ENCODE measurements at regions not wholly inside any gene's neighbourhood (a gene's known extent, or its start where the extent isn't known, plus 50 kb on each side); places are given as distances from the start of the nearest gene placed in this dataset.

GRCh38 chr12:31226639-31227038 is 99.3 kb downstream of the SINHCAF start:
- TF ChIP-seq CTCF (IDR thresholded peaks at IDR 0.05), result no peak
- TF ChIP-seq EP300 (IDR thresholded peaks at IDR 0.05), result no peak
- no peak for TF ChIP-seq POLR2AphosphoS5 (IDR thresholded peaks at IDR 0.05)

Data from upper lobe of left lung (tissue), 4 donors.